ENCODE measurements at regions not wholly inside any gene's neighbourhood (a gene's known extent, or its start where the extent isn't known, plus 50 kb on each side); places are given as distances from the start of the nearest gene placed in this dataset.
"Not testable (repeated sequence)": the region's sequence is repeated elsewhere in the genome, so short reads cannot be mapped to it uniquely, and the experiment has no call there.

DNA sequence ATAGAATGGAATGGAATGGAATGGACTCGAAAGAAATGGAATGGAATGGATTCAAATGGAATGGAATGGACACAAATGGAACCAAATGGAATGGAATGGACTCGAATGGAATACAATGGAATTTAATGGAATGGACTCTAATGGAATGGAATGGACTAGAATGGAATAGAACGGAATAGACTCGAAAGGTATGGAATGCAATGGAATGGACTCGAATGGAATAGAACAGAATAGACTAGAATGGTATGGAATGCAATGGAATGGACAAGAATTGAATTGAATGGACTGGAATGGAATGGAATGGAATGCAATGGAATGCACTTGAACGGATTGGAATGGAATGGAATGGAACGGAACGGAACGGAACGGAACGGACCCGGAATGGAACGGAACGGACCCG lies 101.7 kb upstream of the FBXO28 start:
- H3K27me3 Mint-ChIP-seq, H3K36me3 Mint-ChIP-seq, H3K4me3 Mint-ChIP-seq, H3K4me1 Mint-ChIP-seq, H3K9me3 Mint-ChIP-seq, ATAC-seq, H3K27ac Mint-ChIP-seq: not testable (repeated sequence)

DNA sequence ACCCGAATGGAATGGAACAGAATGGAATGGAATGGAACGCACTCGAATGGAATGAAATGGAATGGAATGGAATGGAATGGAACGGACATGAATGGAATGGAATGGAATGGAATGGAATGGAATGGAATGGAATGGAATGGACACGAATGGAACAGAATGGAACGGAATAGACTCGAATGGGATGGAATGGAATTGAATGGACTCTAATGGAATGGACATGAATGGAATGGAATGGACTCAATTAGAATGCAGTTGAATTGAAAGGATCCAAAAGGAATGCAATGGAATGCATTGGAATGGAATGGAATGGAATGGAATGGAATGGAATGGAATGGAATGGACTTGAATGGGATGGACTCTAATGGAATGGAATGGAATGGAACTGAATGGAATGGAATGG lies 102.2 kb upstream of the FBXO28 start:
- not testable (repeated sequence) for H3K27ac Mint-ChIP-seq, H3K27me3 Mint-ChIP-seq, H3K4me1 Mint-ChIP-seq, H3K4me3 Mint-ChIP-seq, H3K36me3 Mint-ChIP-seq, H3K9me3 Mint-ChIP-seq, ATAC-seq

DNA sequence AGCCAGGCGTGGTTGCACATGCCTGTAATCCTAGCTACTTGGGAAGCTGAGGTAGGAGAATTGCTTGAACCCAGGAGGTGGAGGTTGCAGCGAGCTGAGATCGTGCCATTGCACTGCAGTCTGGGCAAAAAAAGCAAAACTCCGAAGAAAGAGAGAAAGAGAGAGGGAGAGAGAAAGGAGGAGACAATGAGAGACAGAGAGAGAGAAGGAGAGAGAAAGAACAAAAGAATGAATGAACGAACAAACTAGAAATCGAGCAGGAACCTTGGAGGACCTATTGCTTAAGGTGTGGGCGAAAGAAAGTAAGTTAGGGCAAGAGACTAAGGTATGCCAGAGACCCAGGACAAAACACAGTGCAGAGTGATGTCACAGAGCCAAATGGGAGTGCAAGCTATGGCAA lies 102.8 kb upstream of the FBXO28 start:
- ATAC-seq, H3K4me3 Mint-ChIP-seq, H3K36me3 Mint-ChIP-seq, H3K4me1 Mint-ChIP-seq, H3K9me3 Mint-ChIP-seq, H3K27me3 Mint-ChIP-seq, H3K27ac Mint-ChIP-seq: not testable (repeated sequence)

DNA sequence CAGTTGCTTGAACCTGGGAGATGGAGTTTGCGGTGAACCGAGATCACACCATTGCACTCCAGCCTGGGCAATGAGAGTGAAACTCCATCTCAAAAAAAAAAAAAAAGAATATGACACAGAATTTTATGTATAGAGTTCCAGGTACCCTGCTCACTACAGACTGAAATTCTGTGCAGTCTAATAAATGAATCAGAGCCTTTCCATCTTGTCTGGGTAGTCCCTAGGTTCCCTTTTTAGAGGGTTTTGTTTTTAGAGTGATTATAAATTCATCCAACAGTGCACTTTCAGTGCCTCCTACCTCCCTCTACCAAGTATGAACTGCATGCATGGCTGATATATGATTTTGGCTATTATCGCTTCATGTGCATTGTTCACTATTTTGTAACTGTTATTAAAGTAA lies 107.9 kb upstream of the FBXO28 start:
- H3K36me3 Mint-ChIP-seq, H3K27me3 Mint-ChIP-seq, H3K4me3 Mint-ChIP-seq, H3K27ac Mint-ChIP-seq, ATAC-seq, H3K9me3 Mint-ChIP-seq, H3K4me1 Mint-ChIP-seq: not testable (repeated sequence)

DNA sequence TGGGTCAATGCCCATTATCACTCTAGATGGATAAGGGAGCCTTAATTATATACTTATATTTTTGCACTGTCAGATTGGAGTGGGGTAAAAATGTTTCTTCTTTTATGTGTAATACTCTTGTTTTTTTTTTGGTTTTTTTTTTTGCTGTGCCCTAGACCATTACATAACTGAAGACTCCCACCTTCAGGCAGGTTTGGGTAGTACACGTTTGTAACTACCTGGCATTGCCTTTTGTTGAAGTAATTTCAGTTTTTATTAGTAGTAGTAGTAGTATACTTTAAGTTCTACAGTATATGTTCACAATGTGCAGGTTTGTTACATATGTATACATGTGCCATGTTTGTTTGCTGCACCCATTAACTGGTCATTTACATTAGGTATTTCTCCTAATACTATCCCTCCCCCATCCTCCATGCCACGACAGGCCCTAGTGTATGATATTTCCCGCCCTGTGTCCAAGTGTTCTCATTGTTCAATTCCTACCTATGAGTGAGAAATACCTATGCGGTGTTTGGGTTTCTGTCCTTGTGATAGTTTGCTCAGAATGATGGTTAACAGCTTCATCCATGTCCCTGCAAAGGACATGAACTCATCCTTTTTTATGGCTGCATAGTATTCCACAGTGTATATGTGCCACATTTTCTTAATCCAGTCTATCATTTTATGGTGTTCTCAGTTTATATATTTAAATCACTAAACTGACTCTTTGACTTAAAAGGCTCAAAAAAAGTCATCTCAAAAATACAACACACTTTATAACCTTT lies 109.2 kb upstream of the FBXO28 start:
- H3K4me3 Mint-ChIP-seq, H3K27me3 Mint-ChIP-seq, H3K36me3 Mint-ChIP-seq, H3K9me3 Mint-ChIP-seq, H3K4me1 Mint-ChIP-seq, ATAC-seq: not testable (repeated sequence)
- peak overlapping the region; percentile 10 for H3K27ac Mint-ChIP-seq

DNA sequence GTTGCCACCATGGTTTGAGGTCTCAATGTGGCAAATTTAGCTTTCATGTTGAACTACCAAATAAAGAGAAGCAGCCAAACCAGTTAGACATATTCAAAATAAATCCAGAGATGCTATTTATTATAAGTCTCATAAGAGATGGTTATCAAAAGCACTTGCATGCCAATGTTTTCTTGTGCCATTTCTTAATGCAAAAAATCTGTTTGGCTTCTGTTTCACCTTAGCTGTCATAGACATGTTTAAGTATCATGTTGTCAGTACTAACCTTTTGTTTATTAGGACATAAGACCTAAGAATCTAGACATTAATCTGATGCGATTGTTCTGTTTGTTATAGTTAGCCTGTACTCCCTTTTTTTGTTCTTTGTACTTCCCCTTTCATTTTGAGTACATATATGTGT lies 110.0 kb upstream of the FBXO28 start:
- ATAC-seq, H3K36me3 Mint-ChIP-seq, H3K4me3 Mint-ChIP-seq, H3K9me3 Mint-ChIP-seq, H3K4me1 Mint-ChIP-seq, H3K27ac Mint-ChIP-seq, H3K27me3 Mint-ChIP-seq: not testable (repeated sequence)

DNA sequence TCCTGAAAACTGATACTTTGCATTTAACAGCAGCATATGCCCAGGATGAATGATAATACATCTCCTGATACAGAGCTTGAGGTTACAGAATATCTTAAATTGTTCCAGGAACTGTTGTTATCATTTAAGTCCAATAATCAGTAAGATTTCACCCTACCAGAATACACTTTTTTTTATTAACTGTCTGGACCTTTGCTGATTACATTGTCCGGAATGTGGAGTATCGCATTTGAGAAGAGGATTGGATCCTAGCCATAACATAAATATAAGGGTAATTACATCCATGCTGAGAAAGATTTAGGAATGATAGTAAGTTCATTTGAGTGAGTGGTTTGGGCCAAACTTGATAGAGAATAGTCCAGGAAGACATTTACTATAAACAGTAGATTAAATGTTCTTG lies 112.2 kb upstream of the FBXO28 start:
- not testable (repeated sequence) for H3K27me3 Mint-ChIP-seq, H3K9me3 Mint-ChIP-seq, H3K4me3 Mint-ChIP-seq, H3K27ac Mint-ChIP-seq, H3K36me3 Mint-ChIP-seq, ATAC-seq
- peaks cover 13% of the 10 kb centered on the region for H3K4me1 Mint-ChIP-seq

DNA sequence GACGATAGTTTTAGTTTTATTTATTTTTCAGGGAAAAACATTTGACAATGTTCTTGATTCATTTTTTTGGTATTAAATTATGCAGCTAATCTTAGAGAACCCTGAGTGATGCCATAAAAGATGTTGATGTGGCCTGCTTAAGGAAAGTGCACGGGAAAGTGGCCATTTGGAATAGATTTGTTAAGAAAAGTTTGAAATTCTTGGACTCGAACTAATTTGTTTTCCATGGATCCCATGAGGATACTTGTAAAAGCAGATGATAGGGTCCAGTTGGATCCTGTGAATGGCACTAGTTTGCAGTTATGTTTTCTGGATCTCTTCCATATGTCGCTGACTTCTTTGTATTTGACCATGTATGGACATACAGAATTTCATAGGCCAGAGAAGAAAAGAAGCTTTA lies 114.2 kb upstream of the FBXO28 start:
- not testable (repeated sequence) for H3K27me3 Mint-ChIP-seq, H3K4me3 Mint-ChIP-seq, H3K36me3 Mint-ChIP-seq

DNA sequence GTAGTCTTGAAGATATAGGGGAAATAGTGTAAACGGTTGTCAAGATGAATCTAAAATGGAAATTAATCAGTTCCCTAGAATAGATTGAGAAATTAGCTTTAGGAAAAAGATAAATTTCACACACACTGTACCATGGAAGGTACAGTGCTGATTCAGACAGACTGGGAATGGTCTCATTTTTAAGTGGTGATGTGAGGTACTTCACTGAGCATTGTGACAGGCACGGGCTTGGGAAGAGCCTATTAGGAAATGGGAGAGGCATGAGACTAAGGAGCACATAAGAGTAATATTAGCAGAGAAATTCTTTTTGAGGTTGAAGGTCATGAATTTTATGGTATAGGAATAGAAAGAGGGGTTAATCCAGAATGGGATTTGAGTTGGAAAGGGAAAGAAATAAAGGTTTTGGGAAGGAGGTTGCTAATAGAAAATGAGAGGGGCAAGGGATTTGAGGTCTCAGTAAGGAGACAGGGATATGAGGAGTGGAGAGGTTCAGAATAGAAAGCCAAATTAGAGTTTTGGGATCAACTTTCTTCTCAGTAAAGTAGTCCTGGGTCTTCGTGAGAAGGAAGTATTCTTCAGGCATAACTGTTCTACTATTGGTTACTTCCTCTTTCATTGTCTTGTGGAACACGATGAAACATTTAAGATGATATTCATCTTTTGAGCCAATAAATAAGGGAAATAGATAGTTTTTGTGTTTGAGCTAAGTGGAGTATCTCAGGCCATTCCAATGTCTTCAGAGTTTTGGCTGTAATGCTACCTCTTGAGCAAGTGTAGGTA lies 115.0 kb upstream of the FBXO28 start:
- H3K4me1 Mint-ChIP-seq, H3K36me3 Mint-ChIP-seq, H3K27me3 Mint-ChIP-seq, H3K4me3 Mint-ChIP-seq, ATAC-seq, H3K27ac Mint-ChIP-seq, H3K9me3 Mint-ChIP-seq: not testable (repeated sequence)

More for the DNA sequence above, 114.2 kb upstream of the FBXO28 start:
- not testable (repeated sequence) for H3K27ac Mint-ChIP-seq, ATAC-seq, H3K9me3 Mint-ChIP-seq
- peaks cover 12% of the 10 kb centered on the region for H3K4me1 Mint-ChIP-seq

DNA sequence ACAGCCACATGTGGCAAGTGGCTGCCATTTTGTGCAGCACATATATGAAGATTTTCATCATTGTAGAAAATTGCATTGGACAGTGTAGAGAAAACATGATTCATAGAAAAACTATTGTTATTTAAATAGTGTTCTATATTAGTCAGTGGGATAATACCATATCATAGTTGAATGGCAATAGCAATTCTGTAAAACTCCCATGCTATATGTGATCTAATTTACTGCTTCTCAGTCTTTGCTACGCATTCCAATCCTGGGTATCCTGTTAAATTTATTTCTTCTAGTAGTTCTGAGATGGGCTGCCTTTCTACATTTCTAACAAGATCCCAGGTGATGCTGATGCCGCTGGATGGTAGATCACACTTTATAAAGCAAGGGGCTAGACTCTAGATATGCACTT lies 117.5 kb upstream of the FBXO28 start:
- H3K4me1 Mint-ChIP-seq, H3K27ac Mint-ChIP-seq, ATAC-seq, H3K27me3 Mint-ChIP-seq, H3K9me3 Mint-ChIP-seq, H3K4me3 Mint-ChIP-seq, H3K36me3 Mint-ChIP-seq: not testable (repeated sequence)

DNA sequence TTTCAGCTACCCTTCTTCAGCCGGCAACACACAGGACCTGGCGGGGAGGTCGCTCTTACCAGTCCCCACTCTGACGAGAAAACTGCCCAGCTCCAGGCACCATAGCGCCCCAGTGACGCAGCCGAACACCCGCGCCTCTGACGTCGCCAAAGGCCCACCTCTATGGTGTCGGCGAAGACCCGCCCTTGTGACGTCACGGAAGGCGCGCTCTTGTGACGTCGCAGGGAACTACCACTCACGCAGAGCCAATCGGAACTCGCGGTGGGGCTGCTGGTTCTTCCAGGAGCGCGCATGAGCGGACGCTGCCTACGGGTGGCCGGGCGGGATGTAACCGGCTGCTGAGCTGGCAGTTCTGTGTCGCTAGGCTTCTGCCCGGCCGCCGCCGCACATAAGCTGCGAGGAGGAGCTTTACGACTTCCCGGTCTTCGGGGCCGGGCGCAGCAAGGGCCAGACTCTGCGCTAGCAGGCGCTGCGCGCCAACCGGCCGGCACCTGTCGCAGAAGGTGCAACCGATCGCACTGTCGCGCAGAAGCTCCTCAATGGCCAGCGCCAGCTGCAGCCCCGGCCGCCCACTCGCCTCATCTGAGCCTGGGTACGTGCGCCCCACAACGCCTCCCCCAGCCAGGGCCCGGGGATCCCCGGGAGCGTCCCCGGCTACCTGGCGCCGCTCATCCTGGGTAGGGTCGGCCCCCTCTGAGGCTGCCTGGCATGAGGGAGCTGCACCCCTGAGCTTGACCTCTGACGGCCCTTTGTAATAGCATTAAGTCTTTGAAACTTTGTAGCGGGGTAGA lies 121.3 kb upstream of the FBXO28 start:
- peak; percentile 100 for ATAC-seq
- peak overlapping the region; percentile 97 for H3K27ac Mint-ChIP-seq
- H3K27me3 Mint-ChIP-seq, H3K9me3 Mint-ChIP-seq, H3K36me3 Mint-ChIP-seq, H3K4me1 Mint-ChIP-seq: not testable (repeated sequence)
- H3K4me3 Mint-ChIP-seq: peak overlapping the region; percentile 90

DNA sequence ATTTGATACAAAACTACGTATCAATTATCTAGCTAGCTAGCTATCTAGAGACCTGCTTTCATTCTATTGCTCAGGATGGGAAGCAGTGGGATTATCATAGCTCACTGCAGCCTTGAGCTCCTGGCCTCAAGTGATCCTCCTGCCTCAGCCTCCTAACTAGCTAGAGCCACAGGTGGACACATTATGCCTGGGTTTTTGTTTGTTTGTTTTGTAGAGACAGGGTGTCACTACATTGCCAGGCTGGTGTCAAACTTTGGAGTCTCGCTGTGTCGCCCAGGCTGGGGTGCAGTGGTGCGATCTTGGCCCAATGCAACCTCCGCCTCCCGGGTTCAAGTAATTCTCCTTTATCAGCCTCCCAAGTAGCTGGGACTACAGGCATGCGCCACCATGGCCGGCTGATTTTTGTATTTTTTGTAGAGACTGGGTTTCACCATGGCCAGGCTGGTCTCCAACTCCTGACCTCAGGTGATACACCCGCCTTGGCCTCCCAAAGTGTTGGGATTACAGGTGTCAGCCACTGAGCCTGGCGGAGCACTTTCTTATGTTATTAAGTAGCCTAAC lies 122.5 kb upstream of the FBXO28 start:
- not testable (repeated sequence) for H3K36me3 Mint-ChIP-seq, H3K4me1 Mint-ChIP-seq, H3K9me3 Mint-ChIP-seq, H3K27ac Mint-ChIP-seq, H3K4me3 Mint-ChIP-seq, H3K27me3 Mint-ChIP-seq, ATAC-seq

DNA sequence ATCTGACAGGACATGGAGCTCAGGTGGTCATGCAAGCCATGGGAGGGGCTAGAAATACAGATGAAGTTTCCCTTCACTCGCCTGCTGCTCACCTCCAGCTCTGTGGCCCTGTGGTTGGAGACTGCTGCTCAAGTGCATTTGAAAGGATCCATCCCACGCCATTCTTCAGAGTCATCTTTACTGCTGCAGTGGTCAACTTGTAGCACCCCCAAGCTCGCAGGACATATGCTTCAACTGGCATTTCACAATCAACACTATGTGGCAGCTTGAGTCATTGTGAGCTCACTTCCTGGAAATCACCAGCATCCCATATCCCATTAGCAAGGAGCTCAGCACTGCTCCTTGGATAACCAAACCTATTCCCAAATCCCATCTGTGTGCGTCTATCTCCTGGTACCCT lies 116.2 kb upstream of the TP53BP2 start:
- not testable (repeated sequence) for H3K4me3 Mint-ChIP-seq, H3K36me3 Mint-ChIP-seq, H3K4me1 Mint-ChIP-seq, ATAC-seq, H3K27me3 Mint-ChIP-seq, H3K27ac Mint-ChIP-seq, H3K9me3 Mint-ChIP-seq

DNA sequence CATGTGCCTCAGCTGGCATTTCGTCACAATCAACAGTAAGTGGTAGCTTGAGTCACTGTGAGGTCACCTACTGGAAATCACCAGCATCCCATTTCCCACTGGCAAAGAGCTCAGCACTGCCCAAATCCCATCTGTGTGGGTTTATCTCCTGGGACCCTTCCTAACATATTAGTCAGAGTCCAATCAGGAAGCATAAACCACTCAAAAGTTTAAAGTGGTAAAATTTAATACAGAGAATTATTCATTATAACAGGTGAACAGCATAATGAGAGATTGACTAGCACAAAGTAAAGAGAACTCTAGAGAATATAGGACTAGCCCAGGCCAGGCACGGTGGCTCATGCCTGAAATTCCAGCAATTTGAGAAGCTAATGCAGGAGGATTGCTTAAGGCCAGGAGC lies 107.1 kb upstream of the TP53BP2 start:
- not testable (repeated sequence) for H3K4me3 Mint-ChIP-seq, H3K27me3 Mint-ChIP-seq, H3K9me3 Mint-ChIP-seq

DNA sequence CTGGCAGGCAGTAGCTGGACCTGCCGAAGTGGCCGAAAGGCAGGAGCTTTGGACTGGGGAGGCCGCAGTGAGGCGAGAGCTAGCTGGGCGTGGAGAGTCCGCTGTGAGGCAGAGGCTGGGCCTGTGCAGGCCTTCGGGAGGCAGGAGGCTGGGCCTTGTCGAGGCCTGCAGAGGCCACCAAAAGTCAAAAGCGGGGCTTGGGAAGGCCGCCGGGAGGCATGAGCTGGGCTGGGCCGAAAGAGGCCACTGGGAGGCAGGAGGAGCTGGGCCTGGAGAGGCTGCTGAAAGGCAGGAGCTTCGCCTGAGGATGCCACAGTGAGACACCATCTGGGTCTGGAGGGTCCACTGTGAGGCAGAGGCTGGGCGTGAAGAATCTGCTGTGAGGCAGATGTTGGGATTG lies 105.8 kb upstream of the TP53BP2 start:
- not testable (repeated sequence) for H3K4me3 Mint-ChIP-seq, H3K9me3 Mint-ChIP-seq, ATAC-seq, H3K27ac Mint-ChIP-seq, H3K27me3 Mint-ChIP-seq, H3K4me1 Mint-ChIP-seq
- peaks cover 22% of the 10 kb centered on the region for H3K36me3 Mint-ChIP-seq

More for the DNA sequence above, 107.1 kb upstream of the TP53BP2 start:
- not testable (repeated sequence) for H3K4me1 Mint-ChIP-seq, H3K27ac Mint-ChIP-seq, ATAC-seq
- H3K36me3 Mint-ChIP-seq: peaks cover 22% of the 10 kb centered on the region
